GM19240 (cell line): ENCODE measurements at regions not wholly inside any gene's neighbourhood (a gene's known extent, or its start where the extent isn't known, plus 50 kb on each side); places are given as distances from the start of the nearest gene placed in this dataset.

Experiments
- DNase-seq: peaks from one replicate; pipeline ENCODE4 v3.0.0; 2011; ENCODE audit warnings: low spot score; ENCODE audit not compliant: insufficient read length

- DNase-seq = no peak
These were observed 134.7 kb downstream of the SOX9 start for GRCh38 chr17:72255481-72255880.

GRCh38 chr17:72258711-72259110 lies 137.9 kb downstream of the SOX9 start:
- no peak for DNase-seq

- no peak for DNase-seq
These were observed 139.1 kb downstream of the SOX9 start for GRCh38 chr17:72259922-72260321.

GRCh38 chr17:72262766-72263165 lies 141.9 kb downstream of the SOX9 start:
- DNase-seq = no peak

GRCh38 chr17:72264682-72265405 lies 144.0 kb downstream of the SOX9 start:
- DNase-seq = no peak

DNA sequence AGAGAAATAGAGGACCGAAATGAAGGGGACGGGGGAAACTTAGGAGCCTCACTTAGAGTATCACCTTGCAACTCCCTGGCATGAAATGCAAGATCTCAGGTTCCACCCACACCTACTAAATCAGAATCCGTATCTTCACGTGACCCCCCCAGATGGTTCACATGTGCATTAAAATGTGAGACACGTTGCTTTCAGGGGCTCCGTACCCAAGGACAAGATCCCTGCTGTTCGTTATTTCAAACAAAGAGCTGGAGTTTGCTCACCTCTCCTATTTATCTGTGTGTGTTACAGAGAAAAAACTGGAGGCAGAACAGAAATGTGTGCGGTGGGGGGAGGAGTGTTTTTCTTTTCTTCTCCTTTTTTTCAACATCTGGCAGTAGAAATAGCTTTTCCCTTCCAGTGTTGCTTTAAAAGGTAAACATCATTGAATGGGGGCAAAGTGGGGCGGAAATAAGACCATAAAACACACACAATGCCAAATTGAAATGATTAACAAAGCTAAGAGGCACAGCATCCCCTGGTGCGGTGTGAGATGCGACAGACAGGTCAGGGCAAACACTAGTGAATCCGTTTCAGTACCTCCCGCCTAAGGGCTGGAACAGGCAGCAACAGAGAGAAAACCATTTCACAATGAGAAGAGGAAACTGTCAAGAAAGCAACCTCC lies 145.4 kb downstream of the SOX9 start:
- no peak for DNase-seq

DNA sequence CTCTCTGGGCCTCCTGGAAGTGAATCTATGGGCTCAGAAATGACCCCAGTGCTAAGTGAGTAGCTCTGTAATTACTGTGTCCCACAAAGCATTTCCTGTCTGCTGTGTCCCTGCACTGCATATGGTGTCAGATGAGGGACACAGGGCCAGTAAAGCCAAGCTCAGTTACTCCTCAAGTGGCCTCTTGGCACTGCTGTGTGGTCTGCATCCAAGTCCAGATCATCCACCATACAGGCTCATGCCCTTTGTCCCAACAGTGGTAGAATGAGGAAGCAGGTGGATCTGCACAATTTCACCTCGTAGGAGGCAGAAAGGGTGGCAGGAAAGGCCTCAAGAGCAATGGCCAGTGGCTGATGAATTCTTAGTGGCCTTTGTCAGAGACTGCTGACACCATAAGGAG lies 146.8 kb downstream of the SOX9 start:
- DNase-seq = no peak

DNA sequence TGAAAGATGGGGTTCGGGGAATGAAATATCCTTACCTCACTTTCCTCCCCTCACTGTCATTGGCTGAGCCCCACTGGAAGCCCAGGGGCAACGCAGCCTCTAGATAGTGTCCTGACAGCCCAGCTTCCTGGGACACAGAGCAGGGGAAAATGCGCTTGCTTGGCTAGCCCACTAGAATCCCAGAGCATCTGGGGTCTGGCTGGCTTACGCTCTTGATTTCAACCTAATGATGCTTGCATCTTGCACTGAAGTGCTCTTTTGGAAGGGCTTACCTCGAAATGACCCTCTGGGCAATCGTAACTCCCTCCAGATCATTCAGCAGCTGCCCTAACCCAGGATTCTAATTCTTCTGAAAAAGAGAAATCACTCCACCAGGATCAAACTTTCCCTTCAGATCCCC lies 147.6 kb downstream of the SOX9 start:
- no peak for DNase-seq

DNA sequence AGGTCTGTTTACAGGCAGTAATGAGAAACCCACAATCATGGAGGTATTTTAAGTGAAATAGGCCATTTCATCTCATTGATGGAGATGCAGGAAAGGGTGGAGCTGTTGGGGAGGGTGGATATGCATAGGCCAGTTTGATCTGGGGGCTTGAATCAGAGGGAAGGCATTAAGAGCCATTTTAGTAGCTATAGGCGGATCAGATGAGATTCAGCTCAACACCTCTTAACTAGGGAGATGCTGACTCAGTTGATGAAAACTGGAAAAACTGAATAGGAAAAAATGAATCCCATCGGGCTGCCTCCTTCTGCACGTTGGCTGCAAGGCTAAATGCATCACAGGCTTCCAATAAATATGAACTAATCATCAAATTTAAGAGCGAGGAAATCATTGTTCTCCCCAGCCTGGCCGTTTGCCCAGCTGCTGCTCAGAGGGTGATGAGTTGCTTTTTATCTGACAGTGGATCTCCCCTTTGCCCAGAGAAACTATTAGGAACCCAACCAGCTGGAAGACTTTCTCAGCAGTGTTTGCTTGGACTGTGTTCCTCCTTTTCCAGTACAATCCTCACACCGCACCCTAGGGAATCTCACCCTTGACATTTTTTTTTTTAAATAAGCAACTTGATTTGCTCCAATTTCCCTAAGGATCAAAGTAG lies 149.6 kb downstream of the SOX9 start:
- no peak for DNase-seq

DNA sequence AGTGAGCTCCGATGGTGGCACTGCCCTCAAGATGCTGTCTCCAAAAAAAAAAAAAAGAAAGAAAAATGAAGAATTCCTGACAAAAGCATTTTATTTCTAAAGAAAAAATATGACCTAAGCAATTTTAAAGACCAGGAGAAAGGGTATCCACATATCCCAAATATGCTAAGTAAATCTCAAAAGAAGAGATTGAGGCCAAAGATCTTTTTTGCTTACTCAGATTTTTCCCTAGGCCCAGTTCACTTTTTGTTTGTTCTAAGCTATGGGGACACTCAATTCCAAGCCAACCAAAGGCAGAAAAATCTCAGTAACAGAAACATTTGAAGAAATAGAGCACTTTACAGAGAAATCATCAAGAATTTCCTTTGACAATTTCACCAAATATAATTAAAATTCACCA lies 150.8 kb downstream of the SOX9 start:
- no peak for DNase-seq

DNA sequence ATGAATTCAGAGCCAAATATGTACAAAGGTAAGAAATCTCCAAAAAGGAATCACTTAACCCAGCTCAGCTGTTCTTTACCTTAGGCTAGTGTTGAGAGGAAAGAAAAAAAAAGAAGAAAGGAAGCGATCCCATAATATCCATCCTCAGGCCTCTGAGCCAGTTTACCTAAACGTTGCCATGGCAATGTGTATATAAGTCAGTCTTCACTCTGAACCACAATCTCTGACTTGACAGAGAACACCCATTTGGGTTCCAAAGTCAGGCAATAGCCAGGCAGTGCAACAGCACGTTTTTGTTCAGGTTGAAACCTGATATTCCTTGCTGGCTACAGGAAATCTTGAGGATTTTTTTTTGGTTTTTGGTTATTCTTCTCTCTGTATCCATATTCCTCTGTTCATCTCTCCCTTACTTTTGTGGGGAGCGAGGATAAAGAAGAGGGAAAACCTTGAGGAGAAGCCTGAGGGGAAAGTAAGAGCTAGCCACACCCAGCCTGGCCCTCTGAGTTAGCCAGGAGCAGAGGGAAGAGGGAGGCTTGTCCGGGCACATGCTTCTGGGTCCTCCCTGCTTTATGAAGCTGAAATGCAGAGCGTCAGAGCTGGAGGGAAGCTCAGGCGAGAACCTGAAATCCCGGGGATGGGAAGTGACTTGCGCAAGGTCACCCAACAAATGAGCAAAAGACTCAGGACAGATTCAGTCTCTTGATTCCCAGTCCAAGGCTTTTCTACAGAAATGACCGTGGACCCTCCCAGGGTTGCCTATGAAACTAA lies 152.7 kb downstream of the SOX9 start:
- DNase-seq = no peak

- DNase-seq = no peak
These were observed 153.8 kb downstream of the SOX9 start for GRCh38 chr17:72274614-72275013.

DNA sequence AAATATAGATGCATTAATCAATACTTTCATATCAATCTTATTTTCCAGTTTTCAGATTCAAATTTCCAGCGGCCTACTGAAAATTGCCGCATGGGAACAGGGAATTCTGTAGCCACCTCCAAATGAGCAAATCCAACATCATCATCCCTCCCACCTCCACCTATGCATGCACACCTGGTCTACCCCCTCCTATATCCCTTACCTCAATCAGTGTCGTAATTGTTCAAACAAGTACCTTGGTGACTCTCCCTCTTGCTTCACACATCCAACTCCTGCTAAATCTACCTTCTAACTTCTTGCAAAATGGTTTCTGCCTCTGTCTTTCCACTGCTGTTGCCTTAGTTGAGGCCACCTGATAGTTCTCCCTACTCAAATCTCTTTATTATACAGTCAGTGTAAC lies 160.1 kb downstream of the SOX9 start:
- DNase-seq = no peak

- no peak for DNase-seq
These were observed 161.7 kb downstream of the SOX9 start for GRCh38 chr17:72282439-72283029.

- no peak for DNase-seq
These were observed 164.0 kb downstream of the SOX9 start for GRCh38 chr17:72284806-72285205.

- no peak for DNase-seq
These were observed 166.8 kb downstream of the SOX9 start for GRCh38 chr17:72287586-72287985.

- DNase-seq = no peak
These were observed 173.7 kb downstream of the SOX9 start for GRCh38 chr17:72294487-72294893.

GRCh38 chr17:72295916-72296315 lies 175.1 kb downstream of the SOX9 start:
- DNase-seq = no peak

- no peak for DNase-seq
These were observed 175.6 kb downstream of the SOX9 start for GRCh38 chr17:72296456-72296855.

- no peak for DNase-seq
These were observed 176.7 kb downstream of the SOX9 start for GRCh38 chr17:72297326-72298115.

DNA sequence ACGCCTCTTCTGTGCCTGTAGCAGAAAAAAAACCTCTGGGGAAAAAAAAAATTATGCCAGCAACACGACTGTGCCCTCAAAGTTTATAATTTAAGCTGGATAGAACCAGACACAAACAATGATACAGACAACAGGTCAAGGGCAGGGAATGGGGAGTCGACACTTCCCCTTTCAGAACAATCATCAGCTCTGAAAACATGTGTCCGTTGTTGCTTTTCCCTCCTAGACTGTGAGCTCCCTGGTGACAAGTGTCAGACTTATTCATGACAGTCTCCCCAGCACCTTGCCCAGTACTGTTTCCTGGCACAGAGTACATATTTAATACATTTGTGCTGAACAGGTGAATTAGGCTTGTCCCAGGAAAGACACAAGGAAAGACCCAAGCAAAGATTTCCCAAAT lies 178.3 kb downstream of the SOX9 start:
- no peak for DNase-seq
